ENCODE measurements at regions not wholly inside any gene's neighbourhood (a gene's known extent, or its start where the extent isn't known, plus 50 kb on each side); places are given as distances from the start of the nearest gene placed in this dataset.

DNA sequence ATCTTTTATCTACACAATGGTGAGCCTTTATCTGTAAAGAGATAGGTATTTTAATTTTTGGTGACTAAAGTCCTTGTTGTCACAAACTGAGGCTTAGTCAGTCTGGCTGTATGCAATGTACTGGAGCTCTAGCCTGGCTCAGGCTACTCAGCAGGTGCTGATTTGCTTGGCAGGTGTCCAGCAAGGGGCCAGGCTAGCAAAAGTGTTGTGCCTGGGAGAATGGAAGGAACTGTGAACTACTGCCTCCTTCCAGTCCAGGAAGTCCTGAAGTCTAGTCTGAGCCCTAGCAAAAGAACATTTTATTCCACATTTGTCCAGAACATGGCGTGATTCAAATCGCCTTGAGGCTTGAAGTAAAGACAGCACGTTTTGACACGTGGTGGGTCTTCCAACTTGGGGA, 260.5 kb downstream of the CCDC85A start:
- Histone ChIP-seq H3K4me1 (replicated peaks in 1 of 2) (peaks cover 0 to 10% of the 10 kb centered on the region in 2 donors), H3K4me3 (no peak overlapping the region), H3K27ac (no peak overlapping the region)
- in situ Hi-C loops (cut with MboI; ENCODE audit: low pct_unique_long_range_greater_than_20kb in 2 of 9, low sequenced_read_pairs in 9 of 9, unreplicated experiment in 9 of 9): no loop called here
- ATAC-seq (replicated peaks in 6 of 8): peak in 2 of 8 experiments; percentile 22 to 57
- WGBS, 10 experiments: 31 to 96% (median 83%) methylated on average over 2 to 4 of the region's 4 CpGs; no CpG with 5 or more reads in 2 of the 10 experiments

DNA sequence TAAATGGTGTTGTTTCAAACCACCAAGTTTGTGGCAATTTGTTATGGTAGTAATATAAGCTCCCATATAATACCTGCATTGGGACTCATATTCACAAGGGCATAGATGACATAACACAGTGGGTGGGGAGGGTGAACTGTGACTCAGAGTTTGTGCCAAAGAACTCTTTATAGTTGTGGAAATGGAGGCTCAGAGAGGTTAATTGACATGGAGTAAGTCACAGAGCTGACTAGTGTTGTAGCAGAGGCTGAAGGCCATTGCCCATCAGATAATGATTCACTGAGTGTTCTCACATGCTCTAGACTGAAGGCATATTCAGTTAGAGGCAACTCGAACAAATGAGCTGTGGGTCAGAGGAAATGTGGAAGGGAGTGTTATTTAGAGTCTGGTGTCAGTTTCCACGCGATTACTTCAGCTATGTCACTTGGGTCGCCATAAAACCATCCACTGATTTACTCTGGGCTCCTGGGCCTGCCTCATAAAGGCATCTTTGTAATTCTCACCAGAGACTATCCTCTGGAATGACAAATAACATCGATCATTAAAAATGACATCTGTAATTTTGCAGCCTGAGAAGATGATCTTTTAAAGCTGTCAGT, 264.7 kb downstream of the CCDC85A start:
- Histone ChIP-seq H3K4me1 (replicated peaks in 1 of 2) (peaks cover 2 to 14% of the 10 kb centered on the region in 2 donors), H3K4me3 (no peak overlapping the region), H3K27ac (no peak overlapping the region)
- peak in 7 of 8 experiments; percentile 18 to 91 (median 41) for ATAC-seq (replicated peaks in 6 of 8)
- in situ Hi-C loops (cut with MboI; ENCODE audit: low pct_unique_long_range_greater_than_20kb in 2 of 9, low sequenced_read_pairs in 9 of 9, unreplicated experiment in 9 of 9): no loop called here
- 0 to 76% (median 54%) methylated on average over 1 to 5 of the region's 5 CpGs for WGBS, 10 experiments

DNA sequence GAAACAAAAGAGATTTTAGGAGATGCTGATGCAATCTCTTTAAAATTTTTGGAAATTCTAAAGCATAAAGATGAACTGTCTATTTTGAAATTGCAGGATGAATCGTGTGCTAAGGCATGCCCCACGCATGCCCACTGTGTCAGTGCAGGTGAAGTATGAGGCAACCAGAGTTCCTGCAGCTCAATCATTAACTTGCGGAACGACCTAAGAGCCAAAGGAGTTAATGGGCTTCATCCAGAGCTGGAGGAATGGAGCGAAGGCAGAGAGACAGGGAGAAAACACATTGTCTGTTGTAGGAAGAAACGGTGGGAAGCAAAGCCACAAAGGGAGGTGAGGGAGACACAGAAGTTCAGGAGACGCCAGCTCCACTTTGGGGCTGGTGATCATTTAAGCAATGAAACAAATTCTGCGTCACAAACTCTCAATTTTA, 265.2 kb downstream of the CCDC85A start:
- Histone ChIP-seq H3K4me1 (replicated peaks in 1 of 2) (peaks cover 2 to 14% of the 10 kb centered on the region in 2 donors), H3K27ac (peak overlapping the region in 1 of 2 donors; percentile 15), H3K4me3 (no peak overlapping the region)
- peak in 5 of 8 experiments; percentile 36 to 84 (median 72) for ATAC-seq (replicated peaks in 6 of 8)
- in situ Hi-C loops (cut with MboI; ENCODE audit: low pct_unique_long_range_greater_than_20kb in 2 of 9, low sequenced_read_pairs in 9 of 9, unreplicated experiment in 9 of 9): no loop called here
- WGBS, 10 experiments: 0 to 100% (median 33%) methylated on average over 1 to 8 of the region's 8 CpGs; no CpG with 5 or more reads in 1 of the 10 experiments

DNA sequence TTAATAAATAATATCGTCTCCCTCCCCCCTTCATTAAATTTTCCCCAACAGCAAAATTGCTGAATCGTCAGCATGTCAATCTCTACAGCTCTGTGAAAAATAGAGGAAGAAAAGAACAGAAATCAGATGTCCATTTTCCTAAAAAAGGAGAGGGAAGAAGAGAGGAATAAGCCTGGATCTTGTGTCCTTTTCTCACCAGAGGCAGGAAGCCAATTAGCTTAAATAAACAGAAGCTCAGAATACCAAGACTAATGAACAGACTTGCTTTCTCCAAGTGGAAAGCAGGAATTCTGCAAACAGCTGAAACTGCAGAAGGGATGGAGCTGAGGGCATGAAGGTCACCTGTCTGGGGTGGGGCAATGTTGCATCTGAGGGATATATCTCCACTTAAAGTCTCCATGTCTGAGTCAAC, 265.7 kb downstream of the CCDC85A start:
- in situ Hi-C loops (cut with MboI; ENCODE audit: low pct_unique_long_range_greater_than_20kb in 2 of 9, low sequenced_read_pairs in 9 of 9, unreplicated experiment in 9 of 9): no loop called here
- Histone ChIP-seq H3K4me1 (replicated peaks in 1 of 2) (peaks cover 2 to 14% of the 10 kb centered on the region in 2 donors), H3K27ac (peak overlapping the region in 1 of 2 donors; percentile 15), H3K4me3 (no peak overlapping the region)
- WGBS, 10 experiments: 0 to 63% (median 29%) methylated on average over 1 to 2 of the region's 2 CpGs; no CpG with 5 or more reads in 2 of the 10 experiments
- ATAC-seq (replicated peaks in 6 of 8): peak in 1 of 8 experiments; percentile 16

DNA sequence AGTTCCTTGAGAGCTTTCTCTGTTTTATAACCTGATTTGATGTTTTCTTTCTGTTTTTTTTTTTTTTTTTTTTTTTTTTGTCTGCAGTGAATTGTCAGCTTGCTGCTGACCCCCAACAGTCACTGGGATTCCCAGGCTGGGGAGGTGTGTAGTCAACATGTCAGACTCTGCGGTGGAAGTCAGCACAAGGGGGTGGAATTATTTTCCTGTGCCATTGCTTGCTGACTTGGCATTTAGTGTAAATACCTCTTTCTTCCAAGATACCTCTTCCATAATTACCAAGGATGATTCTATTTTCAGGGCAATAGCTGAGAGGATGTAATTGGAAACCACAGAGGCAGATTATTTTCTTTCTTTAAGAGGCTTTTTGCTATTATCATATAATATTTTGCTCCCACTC, 266.3 kb downstream of the CCDC85A start:
- ATAC-seq (replicated peaks in 6 of 8): no peak
- Histone ChIP-seq H3K4me1 (replicated peaks in 1 of 2) (peaks cover 2 to 14% of the 10 kb centered on the region in 2 donors), H3K27ac (no peak overlapping the region), H3K4me3 (no peak overlapping the region)
- in situ Hi-C loops (cut with MboI; ENCODE audit: low pct_unique_long_range_greater_than_20kb in 2 of 9, low sequenced_read_pairs in 9 of 9, unreplicated experiment in 9 of 9): no loop called here
- WGBS, 10 experiments: 0 to 91% (median 57%) methylated on average over 1 of the region's 1 CpG; no CpG with 5 or more reads in 3 of the 10 experiments

DNA sequence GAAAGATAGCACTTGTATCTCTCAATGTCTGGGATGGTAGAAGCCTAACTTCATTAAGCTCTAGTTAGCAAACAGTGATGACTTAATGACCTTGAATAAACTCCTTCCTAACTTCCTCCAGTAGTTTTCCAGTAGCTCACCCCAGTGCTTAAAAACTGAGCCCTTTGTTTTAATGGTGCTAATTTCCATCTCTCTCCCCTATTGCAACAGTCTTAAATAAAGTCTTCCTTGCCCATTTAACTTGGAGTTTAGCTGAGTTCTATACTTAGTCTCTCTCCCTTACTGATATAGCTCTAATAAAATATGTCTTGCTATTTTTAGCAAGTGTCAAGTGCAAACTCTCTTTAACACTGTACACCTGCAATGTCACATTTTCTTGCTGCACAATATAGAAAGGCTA, 267.0 kb downstream of the CCDC85A start:
- Histone ChIP-seq H3K4me3 (no peak overlapping the region), H3K4me1 (replicated peaks in 1 of 2) (peaks cover 2 to 14% of the 10 kb centered on the region in 2 donors), H3K27ac (no peak overlapping the region)
- ATAC-seq (replicated peaks in 6 of 8): no peak
- in situ Hi-C loops (cut with MboI; ENCODE audit: low pct_unique_long_range_greater_than_20kb in 2 of 9, low sequenced_read_pairs in 9 of 9, unreplicated experiment in 9 of 9): no loop called here

DNA sequence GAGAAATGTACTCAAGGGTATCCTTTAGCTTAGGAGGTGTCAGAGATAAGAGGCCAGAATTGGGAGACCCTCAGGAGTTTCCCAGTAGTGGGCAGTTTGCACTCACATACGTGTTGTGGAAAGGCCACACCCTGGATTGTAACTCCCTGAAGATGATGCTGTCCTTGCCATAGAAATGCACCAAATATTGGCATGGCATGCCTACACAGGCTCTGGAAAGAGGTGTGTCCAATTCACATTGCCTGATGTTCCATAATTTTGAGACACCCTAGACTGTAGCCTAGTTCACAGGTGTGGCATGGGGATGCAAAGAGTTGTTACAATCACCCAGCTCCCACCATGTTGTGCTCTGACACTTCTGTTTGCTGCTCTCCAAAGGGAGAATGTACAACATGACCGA, 271.9 kb downstream of the CCDC85A start:
- no peak for ATAC-seq (replicated peaks in 6 of 8)
- no peak overlapping the region for H3K4me3 ChIP-seq
- peaks cover 0 to 2% of the 10 kb centered on the region in 2 donors for H3K4me1 ChIP-seq (replicated peaks in 1 of 2)
- no peak overlapping the region for H3K27ac ChIP-seq
- WGBS, 10 experiments: 0 to 100% (median 82%) methylated on average over 1 to 2 of the region's 2 CpGs; no CpG with 5 or more reads in 3 of the 10 experiments
- in situ Hi-C loops (cut with MboI; ENCODE audit: low pct_unique_long_range_greater_than_20kb in 2 of 9, low sequenced_read_pairs in 9 of 9, unreplicated experiment in 9 of 9): no loop called here

DNA sequence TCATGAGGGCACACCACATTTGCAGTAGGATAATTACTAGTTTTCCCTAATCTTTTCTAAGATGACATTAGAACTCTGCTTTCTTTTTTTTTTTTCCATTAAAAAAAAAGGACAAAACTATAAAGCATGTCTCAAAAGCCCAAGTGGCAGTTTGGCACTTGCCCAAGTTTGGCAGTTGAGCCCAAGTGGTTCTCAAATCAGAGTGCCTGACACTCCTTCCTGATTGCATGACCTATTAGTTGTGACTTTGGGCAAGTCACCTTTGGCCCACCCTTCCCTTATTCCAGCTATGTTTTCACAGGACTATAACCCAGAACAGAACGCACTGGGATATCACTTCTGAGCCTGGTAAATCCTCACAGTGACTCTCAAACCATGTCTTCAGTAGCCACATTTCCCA, 273.0 kb downstream of the CCDC85A start:
- H3K4me1 ChIP-seq (replicated peaks in 1 of 2): peaks cover 0 to 2% of the 10 kb centered on the region in 2 donors
- H3K4me3 ChIP-seq: no peak overlapping the region
- no peak for ATAC-seq (replicated peaks in 6 of 8)
- no peak overlapping the region for H3K27ac ChIP-seq
- in situ Hi-C loops (cut with MboI; ENCODE audit: low pct_unique_long_range_greater_than_20kb in 2 of 9, low sequenced_read_pairs in 9 of 9, unreplicated experiment in 9 of 9): no loop called here
- 40 to 100% (median 75%) methylated on average over 1 of the region's 1 CpG; no CpG with 5 or more reads in 4 of the 10 experiments for WGBS, 10 experiments

DNA sequence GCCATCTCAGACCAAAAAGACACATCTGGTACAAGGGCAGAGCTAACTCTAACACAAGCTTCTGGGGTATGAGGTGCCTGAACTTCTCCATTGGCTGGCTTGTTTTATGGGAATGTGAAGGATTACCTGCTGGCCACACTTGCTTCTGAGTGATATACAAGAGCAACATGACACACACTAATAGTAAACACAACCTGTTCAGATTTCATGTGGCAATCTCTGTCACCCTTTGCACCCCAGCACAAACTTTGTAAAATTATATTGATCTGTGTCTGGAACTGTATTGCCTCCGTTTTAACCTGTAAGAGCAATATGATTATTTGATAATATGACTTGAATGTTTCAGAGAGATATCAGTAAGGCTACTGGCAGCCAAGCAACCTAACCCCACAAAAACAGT, 276.7 kb downstream of the CCDC85A start:
- WGBS, 10 experiments: 0 to 86% (median 83%) methylated on average over 1 of the region's 1 CpG; no CpG with 5 or more reads in 6 of the 10 experiments
- Histone ChIP-seq H3K27ac (no peak overlapping the region), H3K4me3 (no peak overlapping the region), H3K4me1 (replicated peaks in 1 of 2) (peaks cover 0 to 2% of the 10 kb centered on the region in 2 donors)
- no peak for ATAC-seq (replicated peaks in 6 of 8)
- in situ Hi-C loops (cut with MboI; ENCODE audit: low pct_unique_long_range_greater_than_20kb in 2 of 9, low sequenced_read_pairs in 9 of 9, unreplicated experiment in 9 of 9): no loop called here

DNA sequence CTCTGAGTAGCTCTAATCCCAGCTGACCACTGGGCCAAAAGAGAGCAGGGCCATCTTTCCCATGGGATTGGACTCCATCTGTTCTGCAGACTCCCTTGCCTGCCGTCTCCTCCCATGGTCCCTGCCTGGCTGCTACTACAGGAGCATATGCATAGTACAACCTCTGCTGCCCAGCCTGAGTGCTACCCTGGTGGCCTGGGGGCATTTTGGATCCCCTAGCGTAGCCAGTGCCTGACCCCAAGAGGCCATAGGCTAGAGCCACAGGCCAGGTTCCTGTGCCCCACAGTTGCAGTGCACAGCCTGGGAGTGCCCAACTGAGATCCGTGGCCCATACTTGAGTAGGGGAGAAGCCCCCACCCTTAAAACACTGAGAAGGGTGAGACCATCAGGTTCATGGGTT, 280.3 kb downstream of the CCDC85A start:
- WGBS, 10 experiments: 0 to 100% (median 80%) methylated on average over 1 to 2 of the region's 3 CpGs; no CpG with 5 or more reads in 5 of the 10 experiments
- H3K4me3 ChIP-seq: no peak overlapping the region
- in situ Hi-C loops (cut with MboI; ENCODE audit: low pct_unique_long_range_greater_than_20kb in 2 of 9, low sequenced_read_pairs in 9 of 9, unreplicated experiment in 9 of 9): no loop called here
- no peak for ATAC-seq (replicated peaks in 6 of 8)
- H3K27ac ChIP-seq: no peak overlapping the region
- peaks cover 0 to 2% of the 10 kb centered on the region in 2 donors for H3K4me1 ChIP-seq (replicated peaks in 1 of 2)

DNA sequence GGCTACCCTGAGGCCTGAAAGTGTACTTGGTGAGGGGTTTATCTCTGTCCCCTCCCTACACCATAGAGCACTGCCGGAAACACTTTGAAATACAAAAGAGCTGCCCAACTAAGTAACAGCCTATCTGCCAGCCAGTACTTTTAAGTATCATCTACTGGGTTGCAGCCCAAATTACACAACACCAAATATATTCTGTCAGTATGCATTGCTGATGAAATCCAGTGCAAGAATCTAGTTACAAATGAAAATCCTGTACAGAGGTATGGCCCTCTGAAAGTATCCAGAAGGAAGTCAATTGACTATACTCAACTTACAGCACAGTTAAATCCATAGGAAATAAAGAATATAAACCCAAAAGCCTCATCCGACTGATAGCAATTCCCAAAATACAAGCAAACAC, 280.8 kb downstream of the CCDC85A start:
- peak in 3 of 8 experiments; percentile 29 to 51 (median 36) for ATAC-seq (replicated peaks in 6 of 8)
- 0 to 100% (median 80%) methylated on average over 1 to 2 of the region's 2 CpGs; no CpG with 5 or more reads in 3 of the 10 experiments for WGBS, 10 experiments
- H3K27ac ChIP-seq: no peak overlapping the region
- no peaks in the 10 kb centered on the region for H3K4me1 ChIP-seq (replicated peaks in 1 of 2)
- H3K4me3 ChIP-seq: no peak overlapping the region
- in situ Hi-C loops (cut with MboI; ENCODE audit: low pct_unique_long_range_greater_than_20kb in 2 of 9, low sequenced_read_pairs in 9 of 9, unreplicated experiment in 9 of 9): no loop called here

DNA sequence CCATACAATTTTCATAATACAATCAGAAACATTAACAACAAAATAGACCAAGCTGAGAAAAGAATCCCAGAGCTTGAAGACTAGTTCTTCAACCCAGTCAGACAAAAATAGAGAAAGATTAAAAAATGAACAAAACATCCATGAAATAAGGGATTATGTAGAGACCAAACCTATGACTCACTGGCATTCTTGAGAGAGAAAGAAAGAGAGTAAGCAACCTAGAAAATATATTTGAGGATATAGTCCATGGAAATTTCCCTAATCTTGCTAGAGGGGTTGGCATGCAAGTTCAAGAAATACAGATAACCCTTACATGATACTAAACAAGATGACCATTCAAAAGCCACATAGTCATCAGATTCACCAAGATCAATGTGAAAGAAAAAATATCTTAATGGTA, 281.7 kb downstream of the CCDC85A start:
- in situ Hi-C loops (cut with MboI; ENCODE audit: low pct_unique_long_range_greater_than_20kb in 2 of 9, low sequenced_read_pairs in 9 of 9, unreplicated experiment in 9 of 9): no loop called here
- Histone ChIP-seq H3K4me1 (replicated peaks in 1 of 2) (no peaks in the 10 kb centered on the region), H3K27ac (no peak overlapping the region), H3K4me3 (no peak overlapping the region)
- ATAC-seq (replicated peaks in 6 of 8): no peak

DNA sequence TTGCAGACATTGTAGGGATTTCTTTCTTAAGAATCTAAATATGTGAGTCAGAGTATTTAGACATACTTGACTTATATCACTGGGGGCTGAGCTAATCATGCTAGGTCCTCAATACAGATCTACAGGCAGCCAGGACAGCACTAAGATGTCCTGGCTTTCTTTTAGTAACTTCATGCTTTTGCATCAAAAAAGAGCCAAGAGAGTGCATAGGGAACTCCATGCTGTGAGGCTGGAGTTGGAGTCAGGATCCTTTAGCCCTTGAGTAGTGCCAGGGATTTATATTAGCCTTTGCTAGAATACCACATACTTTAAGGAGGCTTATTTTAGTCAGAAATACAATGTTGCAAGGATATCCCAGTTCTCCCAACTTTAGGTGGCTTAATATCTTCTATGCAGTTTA, 289.7 kb downstream of the CCDC85A start:
- no peak overlapping the region for H3K4me3 ChIP-seq
- no peak for ATAC-seq (replicated peaks in 6 of 8)
- H3K4me1 ChIP-seq (replicated peaks in 1 of 2): peaks cover 0 to 4% of the 10 kb centered on the region in 2 donors
- in situ Hi-C loops (cut with MboI; ENCODE audit: low pct_unique_long_range_greater_than_20kb in 2 of 9, low sequenced_read_pairs in 9 of 9, unreplicated experiment in 9 of 9): no loop called here
- H3K27ac ChIP-seq: no peak overlapping the region
